PC-9 (cell line): ENCODE measurements at regions not wholly inside any gene's neighbourhood (a gene's known extent, or its start where the extent isn't known, plus 50 kb on each side); places are given as distances from the start of the nearest gene placed in this dataset.

Experiments
- BruUV-seq: library from RNA; stranded (reverse); fragments of 400-500 nt; replicated peaks from 2 replicates; lab custom pipeline; 2021; lab: Mats Ljungman, UMichigan
- CTCF ChIA-PET: fragments of 300-600 bp; sonication (Branson Sonifier 250); formaldehyde crosslinking; loops from one replicate; lab custom pipeline; 2022; ENCODE audit warnings: antibody characterized with exemption; lab: Charles Lee
- POLR2A ChIA-PET: fragments of 300-600 bp; sonication (Branson Sonifier 250); formaldehyde crosslinking; loops from one replicate; lab custom pipeline; 2022; ENCODE audit warnings: antibody characterized with exemption; ENCODE audit not compliant: unreplicated experiment; lab: Charles Lee
- DNase-seq, 2 experiments: peaks; one replicate each; pipeline versions ENCODE4 v3.0.0 to v3.0.0-alpha.2; 2015 to 2022; ENCODE audit warnings: mixed read lengths in 1 of 2
- H2AFZ ChIP-seq: fragments of 200-600 bp; sonication (generic); 2 replicates; pipeline ENCODE4 v1.8.1; 2017; ENCODE audit warnings: antibody characterized with exemption
- H3F3A ChIP-seq: fragments of 200-600 bp; sonication (generic); 2 replicates; pipeline ENCODE4 v1.8.1; 2017; ENCODE audit warnings: antibody characterized with exemption, mild to moderate bottlenecking, low read depth; ENCODE audit not compliant: insufficient read depth
- H3K27ac ChIP-seq: fragments of 200-600 bp; sonication (generic); 2 replicates; pipeline ENCODE4 v1.6.1; 2016; ENCODE audit warnings: mixed run types
- H3K27me3 ChIP-seq: fragments of 200-600 bp; sonication (generic); 2 replicates; pipeline ENCODE4 v1.6.1; 2016; ENCODE audit warnings: low read depth, mixed run types; ENCODE audit not compliant: insufficient read depth
- H3K36me3 ChIP-seq: fragments of 200-600 bp; sonication (generic); 2 replicates; pipeline ENCODE4 v1.6.1; 2016; ENCODE audit warnings: low read depth, mixed run types
- H3K4me1 ChIP-seq: fragments of 200-600 bp; sonication (generic); replicated peaks from 2 replicates; pipeline ENCODE4 v1.6.1; 2016; ENCODE audit warnings: mixed run types; ENCODE audit not compliant: insufficient read depth
- H3K4me2 ChIP-seq: fragments of 200-600 bp; sonication (generic); 2 replicates; pipeline ENCODE4 v1.6.1; 2017; ENCODE audit warnings: mixed run types
- H3K4me3 ChIP-seq: fragments of 200-600 bp; sonication (generic); 2 replicates; pipeline ENCODE4 v1.6.1; 2016; ENCODE audit warnings: mixed run types
- H3K79me2 ChIP-seq: fragments of 200-600 bp; sonication (generic); 2 replicates; pipeline ENCODE4 v1.6.1; 2017; ENCODE audit warnings: low read depth, mixed run types
- H3K9me2 ChIP-seq: fragments of 200-600 bp; sonication (generic); 2 replicates; pipeline ENCODE4 v1.8.1; 2017; ENCODE audit warnings: mild to moderate bottlenecking; ENCODE audit not compliant: insufficient read depth
- H3K9me3 ChIP-seq: fragments of 200-600 bp; sonication (generic); 2 replicates; pipeline ENCODE4 v1.8.1; 2016; ENCODE audit warnings: low read depth; ENCODE audit not compliant: insufficient read depth
- H4K20me1 ChIP-seq: fragments of 200-600 bp; sonication (generic); 2 replicates; pipeline ENCODE4 v1.8.1; 2017; ENCODE audit not compliant: insufficient read depth
- CTCF ChIP-seq: fragments of 200-600 bp; sonication (generic); conservative IDR thresholded peaks from 2 replicates; pipeline ENCODE4 v1.6.1; 2017; ENCODE audit warnings: mixed run types, antibody characterized with exemption, mild to moderate bottlenecking, moderate library complexity
- EZH2 ChIP-seq: fragments of 200-600 bp; sonication (generic); IDR thresholded peaks from 2 replicates; pipeline ENCODE4 v1.8.0; 2017; ENCODE audit warnings: antibody characterized with exemption, low read depth
- intact Hi-C: fragments of 100-400 bp; cut with micrococcal nuclease; formaldehyde crosslinking; loops from one replicate; pipeline ENCODE4 v1.10.0; 2022; ENCODE audit not compliant: unreplicated experiment

GRCh38 chr9:106065579-106066214 is 371.4 kb downstream of the TMEM38B start:
- H3K27me3 ChIP-seq, result no peaks in the 10 kb centered on the region
- no peaks in the 10 kb centered on the region for H4K20me1 ChIP-seq
- H3K4me2 ChIP-seq, result no peak overlapping the region
- H2AFZ ChIP-seq, result no peak overlapping the region
- intact Hi-C loops, result no loop called here
- H3K4me1 ChIP-seq, result 0 out of 2 replicates have a peak, but pooled peaks cover 4% of the 10 kb centered on the region
- H3K9me2 ChIP-seq, result no peaks in the 10 kb centered on the region
- no peaks in the 10 kb centered on the region for H3K9me3 ChIP-seq
- H3K27ac ChIP-seq, result no peak overlapping the region
- CTCF ChIA-PET, result no interaction called here
- H3K79me2 ChIP-seq, result no peaks in the 10 kb centered on the region
- no peaks in the 10 kb centered on the region for H3F3A ChIP-seq
- no TSS peak for BruUV-seq
- POLR2A ChIA-PET, result interaction anchor here (0.6 kb wide), 1 partner anchor 281 kb away, joined by 8 read pairs; no protein-coding TSS in a partner anchor
- TF ChIP-seq CTCF (no peak), EZH2 (no peak)
- no peak for DNase-seq
- H3K36me3 ChIP-seq, result no peaks in the 10 kb centered on the region
- no peak overlapping the region for H3K4me3 ChIP-seq

GRCh38 chr9:106066940-106067524 is 372.7 kb downstream of the TMEM38B start:
- ChIA-PET POLR2A (no interaction called here), CTCF (no interaction called here)
- Histone ChIP-seq H3F3A (no peaks in the 10 kb centered on the region), H3K9me2 (no peaks in the 10 kb centered on the region), H4K20me1 (no peaks in the 10 kb centered on the region), H3K27me3 (no peaks in the 10 kb centered on the region), H3K9me3 (no peaks in the 10 kb centered on the region), H3K79me2 (no peaks in the 10 kb centered on the region), H3K27ac (no peak overlapping the region), H3K4me1 (0 out of 2 replicates have a peak, but pooled peaks cover 4% of the 10 kb centered on the region), H3K36me3 (no peaks in the 10 kb centered on the region), H3K4me3 (no peak overlapping the region), H2AFZ (no peak overlapping the region), H3K4me2 (no peak overlapping the region)
- TF ChIP-seq CTCF (no peak), EZH2 (no peak)
- intact Hi-C loops, result no loop called here
- no peak for DNase-seq
- BruUV-seq, result no TSS peak

GRCh38 chr9:106069241-106069640 is 374.9 kb downstream of the TMEM38B start:
- no peak overlapping the region for H3K4me3 ChIP-seq
- no peaks in the 10 kb centered on the region for H3F3A ChIP-seq
- no peaks in the 10 kb centered on the region for H4K20me1 ChIP-seq
- ChIA-PET POLR2A (no interaction called here), CTCF (no interaction called here)
- H3K79me2 ChIP-seq, result no peaks in the 10 kb centered on the region
- H3K9me2 ChIP-seq, result no peaks in the 10 kb centered on the region
- H3K36me3 ChIP-seq, result no peaks in the 10 kb centered on the region
- H3K9me3 ChIP-seq, result no peaks in the 10 kb centered on the region
- H3K4me2 ChIP-seq, result no peak overlapping the region
- no peak overlapping the region for H3K27ac ChIP-seq
- no peak overlapping the region for H2AFZ ChIP-seq
- TF ChIP-seq EZH2 (no peak), CTCF (no peak)
- BruUV-seq, result no TSS peak
- intact Hi-C loops, result no loop called here
- no peaks in the 10 kb centered on the region for H3K4me1 ChIP-seq
- H3K27me3 ChIP-seq, result no peaks in the 10 kb centered on the region
- no peak for DNase-seq
